ENCODE measurements at regions not wholly inside any gene's neighbourhood (a gene's known extent, or its start where the extent isn't known, plus 50 kb on each side); places are given as distances from the start of the nearest gene placed in this dataset.

DNA sequence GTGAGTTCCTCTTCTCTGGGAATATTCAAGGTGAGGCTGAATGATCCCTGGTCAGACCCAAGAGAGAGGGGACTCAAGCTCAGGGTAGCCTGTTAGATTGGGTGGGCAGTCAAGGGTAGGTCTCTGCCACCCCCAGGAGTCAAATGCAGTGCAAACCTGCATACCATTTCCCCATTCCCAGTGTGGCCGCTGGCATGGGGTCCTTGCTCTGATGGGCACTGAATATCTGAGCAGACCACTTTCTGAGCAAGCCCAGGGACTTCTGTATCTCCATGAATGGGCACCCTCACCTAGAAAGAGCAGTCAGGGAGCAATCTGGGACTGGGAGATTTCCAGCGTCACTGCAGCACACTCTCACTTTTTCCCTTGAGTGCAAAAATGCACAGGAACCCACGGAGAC lies 573.7 kb downstream of the BCL11B start:
- no peak for DNase-seq (ENCODE audit: low read depth)

GRCh38 chr14:98700748-98701147 lies 571.2 kb downstream of the BCL11B start:
- DNase-seq (ENCODE audit: low read depth): no peak

- no peak for DNase-seq (ENCODE audit: low read depth)
Observed at GRCh38 chr14:98701377-98701776, 570.6 kb downstream of the BCL11B start.

GRCh38 chr14:98704441-98704840 lies 567.6 kb downstream of the BCL11B start:
- DNase-seq (ENCODE audit: low read depth): no peak

GRCh38 chr14:98705871-98706300 lies 566.1 kb downstream of the BCL11B start:
- no peak for DNase-seq (ENCODE audit: low read depth)

GRCh38 chr14:98707522-98707921 lies 564.5 kb downstream of the BCL11B start:
- no peak for DNase-seq (ENCODE audit: low read depth)

GRCh38 chr14:98708555-98708954 lies 563.4 kb downstream of the BCL11B start:
- no peak for DNase-seq (ENCODE audit: low read depth)

- no peak for DNase-seq (ENCODE audit: low read depth)
Observed at GRCh38 chr14:98711453-98711852, 560.5 kb downstream of the BCL11B start.

- no peak for DNase-seq (ENCODE audit: low read depth)
Observed at GRCh38 chr14:98714626-98715425, 557.2 kb downstream of the BCL11B start.

- no peak for DNase-seq (ENCODE audit: low read depth)
Observed at GRCh38 chr14:98716133-98716532, 555.9 kb downstream of the BCL11B start.

DNA sequence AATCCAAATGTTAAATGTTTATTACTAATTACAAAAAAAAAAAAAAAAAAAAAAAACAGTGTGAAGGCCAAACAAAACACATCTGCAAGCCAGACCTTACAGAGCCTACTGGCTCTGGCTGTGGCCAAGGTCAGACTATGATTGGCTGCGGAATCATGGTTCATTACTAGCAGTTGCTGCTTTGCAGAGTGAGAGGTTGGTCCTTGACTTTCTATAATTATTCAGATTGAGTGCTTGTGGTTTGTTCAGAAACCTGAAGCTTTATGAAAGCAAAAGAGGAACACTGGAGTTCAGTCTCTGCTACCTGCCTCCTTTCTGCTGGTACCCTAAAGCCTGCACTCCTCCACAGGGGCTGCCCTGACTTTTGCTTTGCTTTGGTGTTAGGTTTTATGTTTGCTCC lies 550.9 kb downstream of the BCL11B start:
- no peak for DNase-seq (ENCODE audit: low read depth)

DNA sequence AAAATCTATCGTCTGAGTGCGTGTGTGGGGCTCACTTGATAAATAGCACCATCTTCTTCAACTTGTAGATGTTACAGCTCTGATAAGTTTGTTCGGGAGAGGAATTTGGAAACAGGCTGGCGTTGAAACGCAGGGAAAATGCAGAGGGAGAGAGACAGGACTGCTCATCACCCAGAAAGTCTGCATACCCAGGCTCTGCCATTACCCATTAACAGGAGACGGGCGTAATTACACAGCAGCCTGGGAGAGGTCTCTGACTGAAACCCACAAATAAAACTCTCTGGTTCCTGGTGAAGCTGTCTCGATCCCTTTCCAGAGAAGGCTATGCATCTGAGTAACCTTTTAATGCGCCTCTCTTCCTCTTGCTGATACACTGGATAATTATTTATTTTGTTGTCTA lies 547.3 kb downstream of the BCL11B start:
- DNase-seq (ENCODE audit: low read depth): no peak

GRCh38 chr14:98725191-98725590 lies 546.8 kb downstream of the BCL11B start:
- no peak for DNase-seq (ENCODE audit: low read depth)

GRCh38 chr14:98725676-98726075 lies 546.3 kb downstream of the BCL11B start:
- no peak for DNase-seq (ENCODE audit: low read depth)

- DNase-seq (ENCODE audit: low read depth): no peak
Observed at GRCh38 chr14:98726585-98727405, 545.2 kb downstream of the BCL11B start.

DNA sequence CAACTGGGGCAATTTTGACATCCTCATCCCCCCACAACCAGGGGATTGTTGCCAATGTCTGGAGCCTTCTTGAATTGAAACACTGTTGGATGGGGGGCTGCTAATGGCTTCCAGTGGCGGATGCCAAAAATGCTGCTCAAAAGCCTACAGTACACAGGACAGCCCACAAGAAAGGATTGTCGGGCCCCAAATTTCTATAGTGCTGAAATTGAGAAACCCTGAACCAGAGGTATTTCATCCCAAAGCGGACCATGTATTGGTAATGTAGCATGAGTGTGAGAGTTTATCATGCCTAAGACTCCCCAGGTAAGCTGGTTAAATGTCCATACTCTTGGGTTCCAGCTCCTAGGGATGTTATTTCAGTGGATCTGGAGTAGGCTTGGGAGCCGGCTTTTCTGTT lies 544.0 kb downstream of the BCL11B start:
- no peak for DNase-seq (ENCODE audit: low read depth)

GRCh38 chr14:98728836-98729235 lies 543.2 kb downstream of the BCL11B start:
- no peak for DNase-seq (ENCODE audit: low read depth)

DNA sequence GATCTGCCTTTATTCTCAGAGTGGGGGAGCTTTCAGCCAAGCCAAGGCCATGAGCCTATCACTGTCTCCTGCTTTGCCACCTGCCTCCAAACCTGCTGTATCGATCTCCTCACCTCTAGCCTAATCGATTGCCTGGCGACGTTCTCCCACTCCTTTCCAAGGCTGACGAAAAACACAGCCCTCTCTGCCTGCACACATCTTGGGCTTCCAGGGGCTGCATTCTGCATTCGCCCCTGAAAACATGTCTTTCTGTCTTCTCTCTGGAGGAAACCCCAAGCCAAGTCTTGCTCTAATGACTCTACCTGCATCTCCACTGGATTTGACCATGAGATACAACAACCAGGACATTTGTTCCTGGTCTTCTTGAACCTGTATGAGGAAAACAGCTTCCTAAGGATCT lies 540.7 kb downstream of the BCL11B start:
- no peak for DNase-seq (ENCODE audit: low read depth)

DNA sequence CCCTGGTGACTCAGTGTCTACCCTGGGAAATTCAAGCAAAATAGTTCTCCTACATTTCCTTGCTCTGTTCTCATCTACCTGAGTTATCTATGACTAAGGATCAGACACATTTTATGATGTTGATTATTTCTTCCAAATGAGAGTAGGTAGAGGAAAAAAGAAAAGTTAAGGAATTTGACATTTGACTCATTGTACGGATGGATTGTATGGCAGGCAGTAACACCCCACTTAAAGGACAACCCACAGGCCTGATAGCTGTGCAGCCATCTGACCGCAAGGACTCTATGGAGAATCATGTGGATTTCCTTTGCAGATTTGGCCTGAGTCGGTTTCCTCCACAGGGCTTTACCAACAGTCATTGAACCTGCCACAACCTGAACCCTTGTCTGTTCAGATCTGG lies 540.3 kb downstream of the BCL11B start:
- no peak for DNase-seq (ENCODE audit: low read depth)

GRCh38 chr14:98733536-98733935 lies 538.5 kb downstream of the BCL11B start:
- no peak for DNase-seq (ENCODE audit: low read depth)

- no peak for DNase-seq (ENCODE audit: low read depth)
Observed at GRCh38 chr14:98736701-98737338, 535.2 kb downstream of the BCL11B start.

GRCh38 chr14:98741523-98741922 lies 530.5 kb downstream of the BCL11B start:
- DNase-seq (ENCODE audit: low read depth): no peak

DNA sequence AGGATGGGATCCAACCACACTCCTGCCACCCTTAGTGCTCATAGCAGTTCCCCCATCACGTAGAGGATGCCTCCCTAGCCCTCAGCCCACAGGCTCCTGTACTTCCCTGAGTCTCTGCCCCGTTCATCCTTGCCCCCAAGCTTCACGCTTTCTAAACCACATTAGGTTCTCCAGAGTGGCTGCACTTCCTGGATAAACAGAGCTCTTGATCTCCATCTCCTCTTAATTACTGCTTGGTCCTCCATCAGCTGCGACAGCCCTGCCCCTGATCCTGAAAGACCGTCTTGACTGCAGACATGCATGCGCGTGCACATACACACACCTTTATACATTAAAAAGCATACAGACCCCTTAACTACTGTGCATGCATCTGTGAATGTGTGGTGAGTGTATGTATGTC lies 530.0 kb downstream of the BCL11B start:
- no peak for DNase-seq (ENCODE audit: low read depth)
